Right renal cortex interstitium (tissue), 3 donors: ENCODE measurements at regions not wholly inside any gene's neighbourhood (a gene's known extent, or its start where the extent isn't known, plus 50 kb on each side); places are given as distances from the start of the nearest gene placed in this dataset.

Experiments used
- DNase-seq, 3 donors: peaks; one replicate each; pipeline ENCODE4 v3.0.0-alpha.2; 2013; ENCODE audit warnings: low read depth in 3 of 3, low spot score in 2 of 3

DNA sequence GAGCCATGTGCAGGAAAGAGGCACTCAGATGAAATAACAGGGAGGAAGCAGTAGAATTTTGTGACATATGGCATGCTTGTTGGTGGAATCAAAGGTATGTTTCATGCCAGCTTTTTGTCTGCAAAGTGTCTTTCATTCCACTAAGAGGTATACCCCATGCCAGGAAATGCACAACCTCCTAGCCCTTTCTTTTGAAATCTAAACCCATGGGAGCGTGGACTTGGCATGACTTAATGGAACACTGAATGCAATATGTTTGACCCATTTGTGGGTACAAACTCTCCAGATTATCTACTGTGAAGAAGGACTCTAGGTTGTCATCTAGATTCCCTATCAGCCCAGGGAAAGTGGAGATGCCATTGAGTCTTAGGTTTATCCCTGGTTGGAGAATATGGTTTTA, 338.3 kb upstream of the TEX13C start:
- DNase-seq = no peak

DNA sequence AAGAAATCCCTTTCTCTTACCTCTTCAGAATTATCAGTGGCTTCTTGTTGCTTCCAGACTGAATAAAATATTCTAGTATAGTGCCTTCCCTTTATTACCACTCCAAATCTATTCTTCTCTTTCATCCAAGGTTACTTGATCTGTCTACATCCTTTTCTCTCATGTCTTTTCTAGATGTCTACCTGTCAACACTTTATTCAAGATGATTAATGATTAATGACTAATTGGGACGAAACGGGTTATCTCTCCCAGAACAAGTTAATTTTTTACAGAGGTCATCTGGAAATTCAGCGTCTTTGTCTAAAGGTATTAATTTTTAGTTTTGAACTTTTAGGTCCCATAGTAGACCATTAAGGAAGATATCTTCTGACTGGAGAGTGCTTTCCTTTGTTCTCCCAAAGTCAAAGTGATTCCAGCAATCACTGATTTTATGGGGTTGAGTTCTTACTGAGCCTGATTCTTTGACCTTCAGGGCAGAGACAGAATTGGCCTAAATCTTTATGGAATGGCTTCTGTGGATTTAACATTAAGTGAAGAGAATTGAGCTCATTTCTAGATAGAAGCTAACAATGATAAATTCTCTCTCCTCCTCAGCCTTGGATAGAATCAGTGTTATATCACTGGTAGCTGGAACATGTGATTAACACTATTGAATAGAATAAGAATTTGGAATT, 335.4 kb upstream of the TEX13C start:
- no peak for DNase-seq

DNA sequence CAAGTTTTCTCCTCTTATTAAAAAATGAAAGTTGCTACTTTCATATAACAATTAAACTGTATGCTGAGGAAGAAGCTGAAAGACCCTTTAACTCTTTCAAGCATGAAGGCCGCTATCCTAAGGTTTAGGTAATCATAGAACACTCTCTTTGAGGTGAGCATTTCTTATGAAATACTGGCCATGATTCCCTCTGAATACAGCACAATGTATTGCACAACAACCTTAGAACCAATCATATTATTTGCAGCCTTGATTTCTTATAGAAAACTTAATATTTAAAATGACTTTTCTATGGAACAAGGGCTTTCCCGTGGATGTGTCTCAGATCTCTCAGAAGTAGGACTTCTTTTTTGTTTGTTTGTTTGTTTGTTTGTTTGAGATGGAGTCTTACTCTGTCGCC, 333.4 kb upstream of the TEX13C start:
- no peak for DNase-seq

DNA sequence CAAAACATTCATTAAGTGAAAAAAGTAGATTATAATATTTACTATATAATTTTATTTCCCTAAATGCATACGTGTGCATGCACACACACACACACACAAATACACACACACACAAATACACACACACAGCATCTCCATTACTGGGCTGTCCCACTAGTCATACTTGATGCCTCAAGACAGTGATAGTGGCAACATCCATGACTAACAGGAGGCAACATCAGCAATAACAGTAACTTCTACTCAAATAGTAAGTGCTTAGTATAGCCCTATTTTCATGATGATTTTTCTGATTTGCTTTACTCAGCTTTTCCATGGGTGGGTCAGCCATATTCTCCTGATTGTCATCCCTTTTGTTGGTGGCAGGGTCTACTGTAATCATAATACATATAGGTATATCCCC, 325.9 kb upstream of the TEX13C start:
- no peak for DNase-seq

DNA sequence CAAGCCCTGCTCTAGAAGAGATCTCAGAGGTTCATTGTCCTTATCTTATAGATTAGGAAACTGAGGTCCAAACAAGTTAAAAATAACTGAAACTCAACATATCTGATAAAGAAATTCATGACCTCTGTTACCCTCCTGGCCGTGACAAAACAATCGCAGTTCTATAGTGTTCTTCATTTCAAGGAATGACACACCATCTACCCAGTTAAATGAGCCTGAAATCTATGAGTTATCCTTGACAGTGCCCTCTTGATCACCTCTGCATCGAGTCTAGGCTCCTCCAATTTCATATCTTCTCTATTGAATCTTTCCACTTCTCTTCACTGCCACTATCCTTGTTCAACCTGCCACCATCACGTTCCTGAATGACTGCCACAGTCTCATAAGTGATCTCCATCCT, 325.3 kb upstream of the TEX13C start:
- DNase-seq = no peak

DNA sequence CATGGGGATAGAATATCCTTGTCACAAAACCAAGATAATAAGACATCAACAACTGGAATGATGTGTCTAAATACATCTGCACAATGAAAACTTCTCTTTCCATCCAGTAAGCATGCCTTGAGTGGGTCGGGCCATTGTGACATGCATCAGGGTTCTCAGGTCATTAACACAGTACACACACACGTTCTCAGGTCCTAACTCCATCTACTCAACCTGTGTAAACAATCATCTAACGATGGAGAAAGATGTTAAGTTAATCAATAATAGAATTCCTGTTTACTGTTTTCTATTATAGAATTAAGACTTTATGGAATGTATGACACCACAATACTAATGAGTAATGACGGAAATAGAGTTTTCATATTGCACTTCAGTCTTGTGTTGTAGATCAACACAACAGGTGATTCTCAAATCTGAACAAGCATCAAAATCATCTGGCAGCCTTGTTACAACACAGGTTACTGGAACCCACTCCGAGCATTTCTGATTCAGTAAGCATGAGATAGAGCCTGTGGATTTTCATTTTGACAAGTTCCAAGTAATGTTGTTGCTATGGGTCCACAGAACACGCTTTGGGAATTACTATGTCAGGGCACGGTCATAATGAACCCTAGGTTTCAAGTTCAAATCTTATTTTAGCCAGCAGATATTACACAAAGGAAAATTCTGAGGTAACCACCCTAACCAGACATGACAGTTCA, 315.8 kb upstream of the TEX13C start:
- no peak for DNase-seq

DNA sequence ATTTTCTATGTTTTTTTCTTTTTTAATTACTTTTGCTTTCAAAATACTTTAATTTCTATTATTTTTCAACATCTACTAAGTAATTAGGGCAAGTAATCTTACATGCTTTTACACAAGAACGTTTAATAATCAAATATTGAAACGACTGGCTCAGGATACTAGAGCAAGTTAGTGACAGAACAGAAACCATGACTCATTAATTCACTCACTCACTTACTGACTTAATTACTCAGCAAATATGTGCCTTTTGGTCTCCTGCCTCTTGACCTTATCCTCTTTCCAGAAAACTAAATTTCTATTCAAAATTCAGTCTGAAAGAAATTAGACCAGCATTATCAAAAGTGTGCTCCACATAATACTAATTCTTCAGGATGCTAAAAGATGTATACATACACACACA, 314.9 kb upstream of the TEX13C start:
- DNase-seq = no peak

DNA sequence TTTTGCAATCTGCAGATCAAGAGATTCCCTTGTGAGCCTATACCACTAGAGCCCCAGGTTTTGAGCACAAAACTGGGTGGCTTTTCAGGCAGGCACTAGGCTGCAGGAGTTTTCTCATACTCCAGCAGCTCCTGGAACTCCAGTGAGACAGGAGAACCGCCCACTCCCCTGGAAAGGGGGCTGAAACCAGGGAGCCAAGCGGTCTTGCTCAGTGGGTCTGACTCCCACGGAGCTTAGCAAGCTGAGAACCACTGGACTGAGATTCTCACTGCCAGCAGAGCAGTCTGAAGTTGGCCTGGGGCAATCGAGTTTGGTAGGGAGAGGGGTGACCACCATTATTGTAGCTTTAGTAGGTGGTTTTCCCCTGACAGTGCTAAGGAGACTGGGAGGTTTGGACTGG, 313.8 kb upstream of the TEX13C start:
- no peak for DNase-seq

DNA sequence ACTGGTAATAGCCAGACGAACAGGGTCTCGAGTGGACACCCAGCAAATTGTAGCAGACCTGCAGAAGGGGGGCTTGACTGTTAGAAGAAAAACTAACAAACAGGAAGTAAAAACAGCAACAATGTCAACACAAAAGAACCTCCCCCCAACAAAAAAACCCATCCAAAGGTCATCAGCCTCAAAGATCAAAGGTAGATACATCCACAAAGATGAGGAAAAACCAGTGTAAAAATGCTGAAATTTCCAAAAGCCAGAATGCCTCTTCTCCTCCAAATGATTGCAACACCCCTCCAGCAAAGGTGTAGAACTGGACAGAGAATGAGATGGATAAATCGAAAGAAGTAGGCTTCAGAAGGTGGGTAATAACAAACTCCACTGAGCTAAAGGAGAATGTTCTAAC, 313.0 kb upstream of the TEX13C start:
- DNase-seq = no peak

DNA sequence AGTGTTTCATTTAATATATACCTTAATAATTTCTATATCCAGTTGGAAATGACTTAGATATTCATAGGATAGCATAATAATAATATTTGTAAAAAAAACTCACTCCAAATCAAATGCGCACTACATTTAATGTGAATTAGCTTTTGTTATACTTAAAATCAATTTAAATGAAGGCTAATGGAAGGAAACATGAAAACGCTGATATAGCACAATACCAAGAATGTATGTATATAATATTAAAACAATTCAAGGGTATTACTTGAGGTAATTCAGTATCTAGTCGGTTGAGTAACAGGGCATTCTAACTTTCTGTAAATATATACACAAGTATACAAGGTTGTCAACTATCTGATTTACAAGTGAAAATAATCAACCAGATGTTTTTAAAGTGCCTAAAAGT, 307.1 kb upstream of the TEX13C start:
- no peak for DNase-seq

DNA sequence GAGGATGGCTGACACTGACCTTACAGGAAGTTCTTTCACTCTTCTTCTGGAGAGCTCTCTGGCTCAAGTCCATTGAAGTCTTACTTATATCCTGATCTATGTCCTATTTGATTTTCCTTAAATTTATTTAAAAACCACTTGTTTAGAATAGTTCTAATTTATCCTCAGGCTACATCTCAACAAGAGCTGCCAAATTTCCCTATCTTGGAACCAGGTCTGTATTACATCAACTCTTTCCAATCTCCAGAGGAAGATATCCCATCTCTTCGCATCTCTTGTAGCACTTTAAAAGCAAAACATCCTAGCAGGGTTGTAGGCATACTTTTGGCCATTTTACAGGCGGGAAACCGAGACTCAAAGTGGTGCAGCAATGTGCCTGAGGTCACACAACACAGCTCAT, 290.5 kb upstream of the TEX13C start:
- DNase-seq = no peak
